Astrocyte (in vitro differentiated cells and primary cell): ENCODE measurements at regions not wholly inside any gene's neighbourhood (a gene's known extent, or its start where the extent isn't known, plus 50 kb on each side); places are given as distances from the start of the nearest gene placed in this dataset.

Source experiments
- EZH2 ChIP-seq: IDR thresholded peaks from 2 replicates; pipeline ENCODE4 v1.6.1; 2012; ENCODE audit warnings: mild to moderate bottlenecking, low read length, inconsistent platforms; ENCODE audit not compliant: insufficient read depth
- TF ChIP-seq, protein P1 (sequence below): IDR thresholded peaks from 2 replicates; pipeline ENCODE4 v1.5.1; 2011; ENCODE audit warnings: low read depth, mild to moderate bottlenecking, inconsistent platforms, low read length, moderate library complexity; ENCODE audit not compliant: insufficient read depth

DNA sequence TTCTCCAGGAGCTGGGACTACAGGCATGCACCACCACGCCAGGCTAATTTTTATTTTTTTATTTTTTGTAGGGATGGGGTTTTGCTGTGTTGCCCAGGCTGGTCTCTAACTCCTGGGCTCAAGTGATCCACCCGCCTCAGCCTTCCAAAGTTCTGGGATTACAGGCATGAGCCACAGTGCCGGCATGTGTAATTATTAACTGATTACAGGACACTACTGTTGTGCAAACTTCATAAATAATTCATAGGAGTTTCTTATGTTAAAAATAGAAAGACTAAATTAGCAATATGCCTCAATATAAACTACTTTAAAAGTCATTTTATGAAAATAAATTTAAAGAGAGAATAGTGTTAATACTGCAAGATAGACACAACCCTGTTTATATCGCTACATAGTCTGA, 221.9 kb downstream of the SNCA start:
- TF ChIP-seq, protein P1, sequence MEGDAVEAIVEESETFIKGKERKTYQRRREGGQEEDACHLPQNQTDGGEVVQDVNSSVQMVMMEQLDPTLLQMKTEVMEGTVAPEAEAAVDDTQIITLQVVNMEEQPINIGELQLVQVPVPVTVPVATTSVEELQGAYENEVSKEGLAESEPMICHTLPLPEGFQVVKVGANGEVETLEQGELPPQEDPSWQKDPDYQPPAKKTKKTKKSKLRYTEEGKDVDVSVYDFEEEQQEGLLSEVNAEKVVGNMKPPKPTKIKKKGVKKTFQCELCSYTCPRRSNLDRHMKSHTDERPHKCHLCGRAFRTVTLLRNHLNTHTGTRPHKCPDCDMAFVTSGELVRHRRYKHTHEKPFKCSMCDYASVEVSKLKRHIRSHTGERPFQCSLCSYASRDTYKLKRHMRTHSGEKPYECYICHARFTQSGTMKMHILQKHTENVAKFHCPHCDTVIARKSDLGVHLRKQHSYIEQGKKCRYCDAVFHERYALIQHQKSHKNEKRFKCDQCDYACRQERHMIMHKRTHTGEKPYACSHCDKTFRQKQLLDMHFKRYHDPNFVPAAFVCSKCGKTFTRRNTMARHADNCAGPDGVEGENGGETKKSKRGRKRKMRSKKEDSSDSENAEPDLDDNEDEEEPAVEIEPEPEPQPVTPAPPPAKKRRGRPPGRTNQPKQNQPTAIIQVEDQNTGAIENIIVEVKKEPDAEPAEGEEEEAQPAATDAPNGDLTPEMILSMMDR, result no peak
- no peak for TF ChIP-seq EZH2
